Fibroblast of lung (primary cell): ENCODE measurements at regions not wholly inside any gene's neighbourhood (a gene's known extent, or its start where the extent isn't known, plus 50 kb on each side); places are given as distances from the start of the nearest gene placed in this dataset.
A peak's percentile ranks its signal among the peaks of the same experiment; 100 is the strongest.

Experiments
- DNase-seq, 2 donors: peaks; one replicate each; pipeline versions ENCODE4 v3.0.0 to v3.0.0-alpha.2; 2010; ENCODE audit warnings: low read depth in 2 of 2
- H2AFZ ChIP-seq: 2 replicates; pipeline ENCODE4 v1.5.1; 2012; ENCODE audit warnings: low read length, control low read depth, inconsistent platforms
- H3K27ac ChIP-seq: 2 replicates; pipeline ENCODE4 v1.5.1; 2011; ENCODE audit warnings: low read length, control low read depth; ENCODE audit not compliant: insufficient read depth
- H3K27me3 ChIP-seq: 2 replicates; pipeline ENCODE4 v1.5.1; 2011; ENCODE audit warnings: mild to moderate bottlenecking, low read length; ENCODE audit not compliant: control insufficient read depth, insufficient read depth
- H3K36me3 ChIP-seq: 2 replicates; pipeline ENCODE4 v1.5.1; 2011; ENCODE audit warnings: low read length; ENCODE audit not compliant: control insufficient read depth, insufficient read depth
- H3K4me1 ChIP-seq: 2 replicates; pipeline ENCODE4 v1.5.1; 2011; ENCODE audit warnings: low read length; ENCODE audit not compliant: control insufficient read depth, insufficient read depth; ENCODE audit errors: extremely low read depth
- H3K4me2 ChIP-seq: 2 replicates; pipeline ENCODE4 v1.5.1; 2011; ENCODE audit warnings: low read length, control low read depth; ENCODE audit not compliant: insufficient read depth; ENCODE audit errors: extremely low read depth
- H3K4me3 ChIP-seq, 4 experiments: fragments of 200-600 bp in 1 of 4; sonication (generic) in 1 of 4; replicated peaks in 1 of 4; 2 replicates each; pipeline ENCODE4 v1.5.1; 2011 to 2016; ENCODE audit warnings: low read length in 4 of 4, low read depth in 3 of 4, mild to moderate bottlenecking in 3 of 4, control low read depth in 2 of 4, inconsistent platforms in 1 of 4, mixed read lengths in 1 of 4; ENCODE audit not compliant: insufficient read depth in 1 of 4; ENCODE audit errors: control extremely low read depth in 1 of 4
- H3K79me2 ChIP-seq: 2 replicates; pipeline ENCODE4 v1.5.1; 2012; ENCODE audit warnings: mild to moderate bottlenecking, low read length, inconsistent platforms; ENCODE audit not compliant: control insufficient read depth, insufficient read depth
- H3K9ac ChIP-seq: 2 replicates; pipeline ENCODE4 v1.5.1; 2011; ENCODE audit warnings: mild to moderate bottlenecking, low read length, control low read depth; ENCODE audit not compliant: insufficient read depth
- H3K9me3 ChIP-seq: 2 replicates; pipeline ENCODE4 v1.5.1; 2012; ENCODE audit warnings: low read depth, low read length; ENCODE audit not compliant: control insufficient read depth, insufficient read depth
- H4K20me1 ChIP-seq: 2 replicates; pipeline ENCODE4 v1.5.1; 2011; ENCODE audit warnings: low read length; ENCODE audit not compliant: control insufficient read depth, insufficient read depth; ENCODE audit errors: extremely low read depth
- EZH2 ChIP-seq: IDR thresholded peaks from 2 replicates; pipeline ENCODE4 v1.5.1; 2012; ENCODE audit warnings: low read length, control low read depth, mild to moderate bottlenecking; ENCODE audit errors: missing control alignments
- TF ChIP-seq, protein P1 (sequence below), 2 donors: IDR thresholded peaks in 1 of 2; conservative IDR thresholded peaks in 1 of 2; 1 replicate in 1 of 2; 2 replicates in 1 of 2; pipeline ENCODE4 v1.5.1; 2011 to 2012; ENCODE audit warnings: low read length in 2 of 2, control low read depth in 1 of 2, inconsistent platforms in 1 of 2, low read depth in 1 of 2, mild to moderate bottlenecking in 1 of 2

- H3K9ac ChIP-seq, result no peak overlapping the region
- no peaks in the 10 kb centered on the region for H3K36me3 ChIP-seq
- no peak overlapping the region for H3K4me2 ChIP-seq
- no peak for DNase-seq
- no peaks in the 10 kb centered on the region for H3K9me3 ChIP-seq
- no peaks in the 10 kb centered on the region for H3K79me2 ChIP-seq
- H4K20me1 ChIP-seq, result no peaks in the 10 kb centered on the region
- TF ChIP-seq, protein P1, sequence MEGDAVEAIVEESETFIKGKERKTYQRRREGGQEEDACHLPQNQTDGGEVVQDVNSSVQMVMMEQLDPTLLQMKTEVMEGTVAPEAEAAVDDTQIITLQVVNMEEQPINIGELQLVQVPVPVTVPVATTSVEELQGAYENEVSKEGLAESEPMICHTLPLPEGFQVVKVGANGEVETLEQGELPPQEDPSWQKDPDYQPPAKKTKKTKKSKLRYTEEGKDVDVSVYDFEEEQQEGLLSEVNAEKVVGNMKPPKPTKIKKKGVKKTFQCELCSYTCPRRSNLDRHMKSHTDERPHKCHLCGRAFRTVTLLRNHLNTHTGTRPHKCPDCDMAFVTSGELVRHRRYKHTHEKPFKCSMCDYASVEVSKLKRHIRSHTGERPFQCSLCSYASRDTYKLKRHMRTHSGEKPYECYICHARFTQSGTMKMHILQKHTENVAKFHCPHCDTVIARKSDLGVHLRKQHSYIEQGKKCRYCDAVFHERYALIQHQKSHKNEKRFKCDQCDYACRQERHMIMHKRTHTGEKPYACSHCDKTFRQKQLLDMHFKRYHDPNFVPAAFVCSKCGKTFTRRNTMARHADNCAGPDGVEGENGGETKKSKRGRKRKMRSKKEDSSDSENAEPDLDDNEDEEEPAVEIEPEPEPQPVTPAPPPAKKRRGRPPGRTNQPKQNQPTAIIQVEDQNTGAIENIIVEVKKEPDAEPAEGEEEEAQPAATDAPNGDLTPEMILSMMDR (conservative IDR thresholded peaks at IDR 0.05 in 1 of 2, IDR thresholded peaks at IDR 0.05 in 1 of 2; ENCODE audit: low read depth in 1 of 2, low read length in 2 of 2), result no peak
- no peak for TF ChIP-seq EZH2
- H2AFZ ChIP-seq, result no peak overlapping the region
- no peak overlapping the region for H3K4me3 ChIP-seq
- H3K27me3 ChIP-seq, result no peaks in the 10 kb centered on the region
- H3K4me1 ChIP-seq, result no peaks in the 10 kb centered on the region
- no peak overlapping the region for H3K27ac ChIP-seq
These were observed 55.3 kb upstream of the LEKR1 start for GRCh38 chr3:156770699-156771414.

GRCh38 chr3:156772588-156773206 lies 53.5 kb upstream of the LEKR1 start:
- Histone ChIP-seq H3K9me3 (no peaks in the 10 kb centered on the region), H3K4me3 (no peak overlapping the region), H3K79me2 (no peaks in the 10 kb centered on the region), H3K9ac (no peak overlapping the region), H3K27ac (no peak overlapping the region), H3K27me3 (no peaks in the 10 kb centered on the region), H2AFZ (no peak overlapping the region), H3K36me3 (no peaks in the 10 kb centered on the region), H4K20me1 (no peaks in the 10 kb centered on the region), H3K4me1 (no peaks in the 10 kb centered on the region), H3K4me2 (no peak overlapping the region)
- peak in 1 of 2 donors; percentile 45 for DNase-seq
- no peak for TF ChIP-seq EZH2
- TF ChIP-seq, protein P1 (conservative IDR thresholded peaks at IDR 0.05 in 1 of 2, IDR thresholded peaks at IDR 0.05 in 1 of 2; ENCODE audit: low read depth in 1 of 2, low read length in 2 of 2), result no peak

DNA sequence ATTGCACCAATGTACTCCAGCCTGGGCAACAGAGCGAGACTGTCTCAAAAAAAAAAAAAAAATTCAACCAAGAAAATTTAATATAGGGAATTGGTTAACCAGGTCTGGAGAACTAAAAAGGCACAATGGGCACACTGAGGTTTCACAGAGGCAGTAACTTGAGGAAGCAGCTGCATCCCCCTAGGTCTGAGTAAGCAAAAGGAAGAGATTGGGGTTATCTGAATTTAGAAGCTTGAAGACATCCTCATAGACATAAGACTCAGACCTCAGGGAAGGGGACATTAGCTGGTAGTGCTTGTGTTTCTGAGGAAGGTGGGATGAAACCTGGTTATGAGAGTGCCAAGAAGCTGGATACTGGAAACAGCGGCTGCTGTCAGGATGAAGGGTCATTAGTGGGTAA lies 50.1 kb upstream of the LEKR1 start:
- H3K27ac ChIP-seq, result no peak overlapping the region
- no peaks in the 10 kb centered on the region for H3K4me1 ChIP-seq

More for the DNA sequence above, 50.1 kb upstream of the LEKR1 start:
- Histone ChIP-seq H3K9me3 (no peaks in the 10 kb centered on the region), H3K4me3 (no peak overlapping the region), H3K79me2 (no peaks in the 10 kb centered on the region), H3K36me3 (no peaks in the 10 kb centered on the region), H3K9ac (no peak overlapping the region), H2AFZ (no peak overlapping the region), H3K4me2 (no peak overlapping the region), H4K20me1 (no peaks in the 10 kb centered on the region), H3K27me3 (no peaks in the 10 kb centered on the region)
- TF ChIP-seq, protein P1 (conservative IDR thresholded peaks at IDR 0.05 in 1 of 2, IDR thresholded peaks at IDR 0.05 in 1 of 2; ENCODE audit: low read depth in 1 of 2, low read length in 2 of 2), result no peak
- no peak for DNase-seq
